Stimulated activated CD4-positive, alpha-beta T cell treated with anti-CD3 and anti-CD28 coated beads, Interleukin-15, amount 100 ng/mL, for 1 hour (primary cell): ENCODE measurements at regions not wholly inside any gene's neighbourhood (a gene's known extent, or its start where the extent isn't known, plus 50 kb on each side); places are given as distances from the start of the nearest gene placed in this dataset.
"Not testable (repeated sequence)": the region's sequence is repeated elsewhere in the genome, so short reads cannot be mapped to it uniquely, and the experiment has no call there.

Experiments used
- DNase-seq, 2 donors: peaks; one replicate each; pipeline ENCODE4 v3.0.0-alpha.2; 2020; ENCODE audit warnings: low read depth in 1 of 2, low spot score in 1 of 2

DNA sequence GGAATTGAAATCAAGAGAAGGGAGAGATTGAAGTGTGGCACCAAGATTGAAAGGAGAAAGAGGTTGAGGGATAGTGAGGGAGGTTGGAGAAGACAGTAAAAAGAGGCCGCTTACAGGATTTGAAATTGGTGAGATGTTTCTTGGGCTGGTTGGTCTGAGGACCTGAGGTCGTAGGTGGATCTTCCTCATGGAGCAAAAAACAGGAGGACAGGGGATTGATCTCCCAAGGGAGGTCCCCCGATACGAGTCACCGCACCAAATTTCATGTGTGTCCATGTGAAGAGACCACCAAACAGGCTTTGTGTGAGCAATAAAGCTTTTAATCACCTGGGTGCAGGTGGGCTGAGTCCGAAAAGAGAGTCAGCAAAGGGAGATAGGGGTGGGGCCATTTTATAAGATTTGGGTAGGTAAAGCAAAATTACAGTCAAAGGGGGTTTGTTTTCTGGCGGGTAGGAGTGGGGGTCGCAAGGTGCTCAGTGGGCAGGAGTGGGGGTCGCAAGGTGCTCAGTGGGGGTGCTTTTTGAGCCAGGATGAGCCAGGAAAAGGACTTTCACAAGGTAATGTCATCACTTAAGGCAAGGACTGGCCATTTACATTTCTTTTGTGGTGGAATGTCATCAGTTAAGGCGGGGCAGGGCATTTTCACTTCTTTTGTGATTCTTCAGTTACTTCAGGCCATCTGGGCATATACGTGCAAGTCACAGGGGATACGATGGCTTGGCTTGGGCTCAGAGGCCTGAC is 505.5 kb downstream of the GRIN2A start:
- DNase-seq = not testable (repeated sequence)

DNA sequence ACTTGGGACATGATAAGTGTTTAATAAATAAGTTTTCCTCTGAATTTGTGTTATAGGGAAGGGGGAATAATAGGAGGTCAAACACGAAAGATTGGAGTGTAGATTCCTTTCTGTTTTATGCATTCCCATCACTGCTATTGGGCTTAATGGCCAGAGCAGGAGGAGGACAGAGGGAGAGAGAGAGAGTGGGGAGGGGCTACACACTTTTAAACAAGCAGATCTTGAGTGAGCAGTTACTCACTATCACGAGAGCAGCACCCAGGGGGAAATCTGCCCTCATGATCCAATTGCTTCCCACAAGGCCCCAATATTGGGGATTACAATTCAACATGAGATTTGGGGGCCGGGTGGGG is 505.0 kb downstream of the GRIN2A start:
- DNase-seq = no peak

GRCh38 chr16:9679213-9679767 is 502.9 kb downstream of the GRIN2A start:
- DNase-seq = no peak

DNA sequence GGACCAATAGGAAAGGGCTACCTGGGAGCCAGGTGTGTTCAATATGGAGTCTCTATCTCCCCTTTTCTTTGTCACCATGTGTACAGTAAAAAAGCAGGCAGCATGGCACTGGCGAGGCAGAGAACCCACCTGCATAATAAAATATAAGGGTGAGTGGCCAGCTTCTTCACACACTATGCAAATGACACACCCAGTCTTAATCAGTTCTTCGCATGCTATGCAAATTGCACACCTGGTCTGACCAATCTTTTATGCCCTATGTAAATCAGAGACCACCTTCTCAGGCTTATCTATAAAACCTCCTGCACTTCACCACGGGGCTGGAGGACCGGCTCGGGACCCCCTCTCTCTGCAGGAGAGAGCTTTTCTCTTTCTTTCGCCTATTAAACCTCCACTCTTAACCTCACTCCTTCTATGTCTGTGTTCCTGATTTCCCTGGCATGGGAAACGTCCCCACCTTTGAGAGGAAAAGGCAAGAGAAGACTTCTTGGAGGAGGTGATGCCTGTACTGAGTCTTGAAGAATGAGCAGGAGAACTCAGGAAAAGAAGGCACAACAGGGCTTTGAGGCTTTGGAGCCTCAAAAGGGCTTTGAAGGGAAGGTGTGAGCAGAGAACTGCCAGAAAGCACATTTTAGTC is 502.1 kb downstream of the GRIN2A start:
- DNase-seq = no peak

DNA sequence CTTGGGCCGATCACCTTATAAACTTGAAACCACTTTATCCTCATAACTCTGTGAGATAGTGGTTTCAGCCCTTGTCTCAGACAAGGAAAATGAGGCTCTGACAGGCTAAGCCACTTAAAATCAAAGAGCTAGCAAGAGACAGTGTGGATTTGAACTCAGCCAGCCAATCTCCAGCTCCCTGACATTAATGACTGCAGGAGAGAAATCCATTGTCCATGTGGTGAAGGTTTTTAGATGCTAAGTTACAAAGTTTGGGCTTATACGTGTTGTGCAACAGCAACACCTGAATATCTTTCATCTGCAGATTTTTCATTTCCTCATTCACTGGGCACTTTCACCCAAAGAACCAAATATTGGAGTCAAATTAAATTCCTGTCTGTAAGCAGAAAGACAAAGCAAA is 501.3 kb downstream of the GRIN2A start:
- no peak for DNase-seq

GRCh38 chr16:9681508-9681907 is 500.7 kb downstream of the GRIN2A start:
- DNase-seq = no peak

DNA sequence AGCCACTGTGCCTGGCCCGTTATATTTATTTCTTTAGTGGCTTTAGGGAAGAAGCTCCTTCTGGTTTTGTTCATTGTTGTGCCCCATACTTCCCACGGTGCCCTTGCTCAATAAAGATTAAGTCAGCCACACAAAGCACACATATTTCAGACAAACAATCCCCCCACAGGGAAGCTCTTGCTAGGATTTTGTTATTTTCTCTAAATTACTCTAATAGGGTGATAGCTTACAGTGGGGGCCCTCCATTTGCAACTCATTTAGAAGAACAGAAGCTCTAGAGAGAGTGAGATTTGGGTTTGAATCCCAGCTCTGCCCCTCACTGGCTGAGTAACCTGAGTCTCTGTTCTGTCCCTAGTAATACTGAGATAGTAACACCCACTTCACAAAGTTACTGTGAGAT is 499.9 kb downstream of the GRIN2A start:
- no peak for DNase-seq

DNA sequence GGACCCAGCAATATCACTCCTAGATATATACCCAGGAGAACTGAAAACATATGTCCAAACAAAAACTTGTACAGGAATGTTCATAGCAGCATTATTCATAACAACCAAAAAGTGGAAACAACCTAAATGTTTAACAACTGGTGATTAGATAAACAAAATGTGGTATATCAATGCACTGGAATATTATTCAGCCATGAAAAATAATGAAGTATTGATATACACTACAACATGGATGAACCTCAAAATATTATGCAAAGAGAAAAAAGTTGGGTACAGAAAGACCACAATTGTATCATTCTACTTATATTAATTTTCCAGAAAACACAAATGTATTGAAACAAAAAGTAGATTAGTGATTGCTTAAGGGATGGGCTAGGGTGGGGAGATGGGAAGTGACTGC is 498.6 kb downstream of the GRIN2A start:
- DNase-seq = no peak

DNA sequence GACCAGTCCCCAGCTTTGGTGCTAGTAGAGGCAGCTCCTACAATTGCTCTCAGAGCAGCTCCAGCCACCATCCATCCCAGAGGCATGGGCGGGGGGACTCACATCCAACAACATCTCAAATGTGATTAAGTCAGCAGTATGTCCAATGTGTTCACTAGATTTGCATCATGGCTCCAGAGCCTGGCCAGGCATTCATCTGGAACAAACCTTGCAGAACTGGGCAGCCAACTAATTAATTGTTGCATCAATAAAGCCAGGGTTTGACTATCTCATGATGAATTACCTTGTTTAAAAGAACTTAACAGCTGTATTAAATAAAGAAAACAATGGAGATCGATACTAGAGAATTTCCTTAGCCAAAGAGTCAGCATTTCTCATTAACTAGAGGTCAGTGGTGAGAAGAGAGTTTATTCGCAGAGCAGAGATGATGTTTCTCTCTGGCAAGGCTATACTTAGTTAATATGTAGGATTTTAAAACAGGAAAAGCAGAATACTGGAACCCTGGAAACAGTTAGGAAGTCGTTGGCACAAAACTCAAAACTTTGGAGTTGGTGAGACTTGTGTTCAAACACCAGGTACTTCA is 494.4 kb downstream of the GRIN2A start:
- no peak for DNase-seq

- no peak for DNase-seq
These were observed 492.6 kb downstream of the GRIN2A start for GRCh38 chr16:9689597-9689996.

- DNase-seq = no peak
These were observed 487.1 kb downstream of the GRIN2A start for GRCh38 chr16:9695152-9695551.
